ENCODE measurements at regions not wholly inside any gene's neighbourhood (a gene's known extent, or its start where the extent isn't known, plus 50 kb on each side); places are given as distances from the start of the nearest gene placed in this dataset.

DNA sequence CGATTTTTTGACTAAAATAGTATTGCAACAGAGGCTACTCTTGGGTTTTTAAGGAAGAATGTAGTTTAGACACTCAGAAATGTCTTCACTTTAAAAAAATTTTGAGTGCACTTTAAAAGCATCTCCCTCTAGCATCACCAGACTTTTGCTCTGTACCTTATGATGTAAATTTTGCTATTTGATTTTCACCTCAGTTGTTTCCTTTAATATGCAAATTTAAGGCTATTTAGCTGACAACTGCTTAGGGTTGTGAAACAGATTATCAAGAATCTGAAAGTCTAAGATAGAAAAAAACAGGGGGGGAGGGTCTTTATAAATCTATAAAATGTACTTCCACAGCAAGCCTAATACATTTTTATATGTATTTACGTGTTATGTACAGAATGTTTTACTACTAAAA is 92.9 kb upstream of the USP38 start:
- Histone ChIP-seq H3K27me3 (ENCODE audit: control insufficient read depth in 1 of 2, insufficient read depth in 2 of 2, low read length in 2 of 2) (no peaks in the 10 kb centered on the region), H3K79me2 (ENCODE audit: insufficient read depth, low read length) (no peaks in the 10 kb centered on the region), H3K4me2 (ENCODE audit: low read depth, low read length) (no peak overlapping the region), H3K27ac (ENCODE audit: extremely low read length, insufficient read depth, low read length) (no peak overlapping the region), H2AFZ (ENCODE audit: low read length) (no peak overlapping the region), H3K9ac (ENCODE audit: insufficient read depth, low read depth, low read length) (no peak overlapping the region), H3K4me3 (replicated peaks in 1 of 3; ENCODE audit: insufficient read depth in 1 of 3, low read depth in 2 of 3, low read length in 3 of 3) (no peak overlapping the region), H3K36me3 (replicated peaks in 1 of 2; ENCODE audit: control insufficient read depth in 1 of 2, insufficient read depth in 2 of 2, low read length in 2 of 2) (no peaks in the 10 kb centered on the region), H3K4me1 (ENCODE audit: insufficient read depth, low read length) (no peaks in the 10 kb centered on the region), H3K9me3 (ENCODE audit: low read length) (no peaks in the 10 kb centered on the region), H4K20me1 (ENCODE audit: insufficient read depth, low read length) (no peaks in the 10 kb centered on the region)
- ChIA-PET POLR2A (no interaction called here), CTCF (ENCODE audit: low intra/inter-chr PET ratio, low total read pairs) (no interaction called here)
- WGBS (ENCODE audit: low lambda C conversion rate) = 0% methylated on average over 2 of the region's 2 CpGs
- in situ Hi-C loops (cut with HindIII; ENCODE audit: extremely low pct_ligation_motif_present, low pct_unique_long_range_greater_than_20kb) (no loop called here), intact Hi-C loops (cut with micrococcal nuclease; ENCODE audit: unreplicated experiment) (no loop called here)
- TF ChIP-seq, protein P1, sequence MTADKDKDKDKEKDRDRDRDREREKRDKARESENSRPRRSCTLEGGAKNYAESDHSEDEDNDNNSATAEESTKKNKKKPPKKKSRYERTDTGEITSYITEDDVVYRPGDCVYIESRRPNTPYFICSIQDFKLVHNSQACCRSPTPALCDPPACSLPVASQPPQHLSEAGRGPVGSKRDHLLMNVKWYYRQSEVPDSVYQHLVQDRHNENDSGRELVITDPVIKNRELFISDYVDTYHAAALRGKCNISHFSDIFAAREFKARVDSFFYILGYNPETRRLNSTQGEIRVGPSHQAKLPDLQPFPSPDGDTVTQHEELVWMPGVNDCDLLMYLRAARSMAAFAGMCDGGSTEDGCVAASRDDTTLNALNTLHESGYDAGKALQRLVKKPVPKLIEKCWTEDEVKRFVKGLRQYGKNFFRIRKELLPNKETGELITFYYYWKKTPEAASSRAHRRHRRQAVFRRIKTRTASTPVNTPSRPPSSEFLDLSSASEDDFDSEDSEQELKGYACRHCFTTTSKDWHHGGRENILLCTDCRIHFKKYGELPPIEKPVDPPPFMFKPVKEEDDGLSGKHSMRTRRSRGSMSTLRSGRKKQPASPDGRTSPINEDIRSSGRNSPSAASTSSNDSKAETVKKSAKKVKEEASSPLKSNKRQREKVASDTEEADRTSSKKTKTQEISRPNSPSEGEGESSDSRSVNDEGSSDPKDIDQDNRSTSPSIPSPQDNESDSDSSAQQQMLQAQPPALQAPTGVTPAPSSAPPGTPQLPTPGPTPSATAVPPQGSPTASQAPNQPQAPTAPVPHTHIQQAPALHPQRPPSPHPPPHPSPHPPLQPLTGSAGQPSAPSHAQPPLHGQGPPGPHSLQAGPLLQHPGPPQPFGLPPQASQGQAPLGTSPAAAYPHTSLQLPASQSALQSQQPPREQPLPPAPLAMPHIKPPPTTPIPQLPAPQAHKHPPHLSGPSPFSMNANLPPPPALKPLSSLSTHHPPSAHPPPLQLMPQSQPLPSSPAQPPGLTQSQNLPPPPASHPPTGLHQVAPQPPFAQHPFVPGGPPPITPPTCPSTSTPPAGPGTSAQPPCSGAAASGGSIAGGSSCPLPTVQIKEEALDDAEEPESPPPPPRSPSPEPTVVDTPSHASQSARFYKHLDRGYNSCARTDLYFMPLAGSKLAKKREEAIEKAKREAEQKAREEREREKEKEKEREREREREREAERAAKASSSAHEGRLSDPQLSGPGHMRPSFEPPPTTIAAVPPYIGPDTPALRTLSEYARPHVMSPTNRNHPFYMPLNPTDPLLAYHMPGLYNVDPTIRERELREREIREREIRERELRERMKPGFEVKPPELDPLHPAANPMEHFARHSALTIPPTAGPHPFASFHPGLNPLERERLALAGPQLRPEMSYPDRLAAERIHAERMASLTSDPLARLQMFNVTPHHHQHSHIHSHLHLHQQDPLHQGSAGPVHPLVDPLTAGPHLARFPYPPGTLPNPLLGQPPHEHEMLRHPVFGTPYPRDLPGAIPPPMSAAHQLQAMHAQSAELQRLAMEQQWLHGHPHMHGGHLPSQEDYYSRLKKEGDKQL (CRISPR knock-in tag; IDR thresholded peaks at IDR 0.05; ENCODE audit: low read depth) = no peak
- TF ChIP-seq CBX5 (CRISPR knock-in tag; IDR thresholded peaks at IDR 0.05; ENCODE audit: borderline replicate concordance) (no peak), MTA1 (CRISPR knock-in tag; IDR thresholded peaks at IDR 0.05; ENCODE audit: borderline replicate concordance) (no peak), ZNF556 (CRISPR knock-in tag; IDR thresholded peaks at IDR 0.05; ENCODE audit: borderline replicate concordance) (no peak)
- TF ChIP-seq, protein P2, sequence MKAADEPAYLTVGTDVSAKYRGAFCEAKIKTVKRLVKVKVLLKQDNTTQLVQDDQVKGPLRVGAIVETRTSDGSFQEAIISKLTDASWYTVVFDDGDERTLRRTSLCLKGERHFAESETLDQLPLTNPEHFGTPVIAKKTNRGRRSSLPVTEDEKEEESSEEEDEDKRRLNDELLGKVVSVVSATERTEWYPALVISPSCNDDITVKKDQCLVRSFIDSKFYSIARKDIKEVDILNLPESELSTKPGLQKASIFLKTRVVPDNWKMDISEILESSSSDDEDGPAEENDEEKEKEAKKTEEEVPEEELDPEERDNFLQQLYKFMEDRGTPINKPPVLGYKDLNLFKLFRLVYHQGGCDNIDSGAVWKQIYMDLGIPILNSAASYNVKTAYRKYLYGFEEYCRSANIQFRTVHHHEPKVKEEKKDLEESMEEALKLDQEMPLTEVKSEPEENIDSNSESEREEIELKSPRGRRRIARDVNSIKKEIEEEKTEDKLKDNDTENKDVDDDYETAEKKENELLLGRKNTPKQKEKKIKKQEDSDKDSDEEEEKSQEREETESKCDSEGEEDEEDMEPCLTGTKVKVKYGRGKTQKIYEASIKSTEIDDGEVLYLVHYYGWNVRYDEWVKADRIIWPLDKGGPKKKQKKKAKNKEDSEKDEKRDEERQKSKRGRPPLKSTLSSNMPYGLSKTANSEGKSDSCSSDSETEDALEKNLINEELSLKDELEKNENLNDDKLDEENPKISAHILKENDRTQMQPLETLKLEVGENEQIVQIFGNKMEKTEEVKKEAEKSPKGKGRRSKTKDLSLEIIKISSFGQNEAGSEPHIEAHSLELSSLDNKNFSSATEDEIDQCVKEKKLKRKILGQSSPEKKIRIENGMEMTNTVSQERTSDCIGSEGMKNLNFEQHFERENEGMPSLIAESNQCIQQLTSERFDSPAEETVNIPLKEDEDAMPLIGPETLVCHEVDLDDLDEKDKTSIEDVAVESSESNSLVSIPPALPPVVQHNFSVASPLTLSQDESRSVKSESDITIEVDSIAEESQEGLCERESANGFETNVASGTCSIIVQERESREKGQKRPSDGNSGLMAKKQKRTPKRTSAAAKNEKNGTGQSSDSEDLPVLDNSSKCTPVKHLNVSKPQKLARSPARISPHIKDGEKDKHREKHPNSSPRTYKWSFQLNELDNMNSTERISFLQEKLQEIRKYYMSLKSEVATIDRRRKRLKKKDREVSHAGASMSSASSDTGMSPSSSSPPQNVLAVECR (CRISPR knock-in tag; IDR thresholded peaks at IDR 0.05; ENCODE audit: borderline replicate concordance) = no peak
- BruUV-seq (replicated peaks) = no TSS peak
- FAIRE-seq = no peak
- ATAC-seq = no peak
- DNase-seq (ENCODE audit: low spot score) = no peak
